GM12872 (cell line): ENCODE measurements at regions not wholly inside any gene's neighbourhood (a gene's known extent, or its start where the extent isn't known, plus 50 kb on each side); places are given as distances from the start of the nearest gene placed in this dataset.

Experiments
- CTCF ChIP-seq: IDR thresholded peaks from 3 replicates; pipeline ENCODE4 v1.5.1; 2011; ENCODE audit warnings: low read depth, mild to moderate bottlenecking, low read length, moderate library complexity; ENCODE audit not compliant: insufficient read depth

- no peak for TF ChIP-seq CTCF
Observed at GRCh38 chr4:186919340-186919739, 195.7 kb upstream of the FAT1 start.

GRCh38 chr4:186920483-186920882 is 196.8 kb upstream of the FAT1 start:
- no peak for TF ChIP-seq CTCF

GRCh38 chr4:186920992-186921391 is 197.3 kb upstream of the FAT1 start:
- no peak for TF ChIP-seq CTCF

- no peak for TF ChIP-seq CTCF
Observed at GRCh38 chr4:186924723-186925122, 201.1 kb upstream of the FAT1 start.

GRCh38 chr4:186927624-186928023 is 204.0 kb upstream of the FAT1 start:
- no peak for TF ChIP-seq CTCF

GRCh38 chr4:186930024-186930423 is 206.4 kb upstream of the FAT1 start:
- no peak for TF ChIP-seq CTCF

GRCh38 chr4:186931519-186931918 is 207.9 kb upstream of the FAT1 start:
- no peak for TF ChIP-seq CTCF

- no peak for TF ChIP-seq CTCF
Observed at GRCh38 chr4:186932196-186932595, 208.5 kb upstream of the FAT1 start.
